ENCODE measurements at regions not wholly inside any gene's neighbourhood (a gene's known extent, or its start where the extent isn't known, plus 50 kb on each side); places are given as distances from the start of the nearest gene placed in this dataset.
A peak's percentile ranks its signal among the peaks of the same experiment; 100 is the strongest.
"Not testable (repeated sequence)": the region's sequence is repeated elsewhere in the genome, so short reads cannot be mapped to it uniquely, and the experiment has no call there.

- ATAC-seq = no peak
Observed at GRCh38 chr13:73833325-73834070, 300.7 kb downstream of the KLF12 start.

- ATAC-seq = no peak
Observed at GRCh38 chr13:73832825-73833224, 301.4 kb downstream of the KLF12 start.

GRCh38 chr13:73832128-73832588 is 302.0 kb downstream of the KLF12 start:
- ATAC-seq = no peak

GRCh38 chr13:73829416-73829815 is 304.8 kb downstream of the KLF12 start:
- ATAC-seq = no peak

- no peak for ATAC-seq
Observed at GRCh38 chr13:73828811-73829210, 305.4 kb downstream of the KLF12 start.

GRCh38 chr13:73827434-73827833 is 306.8 kb downstream of the KLF12 start:
- ATAC-seq = no peak

GRCh38 chr13:73825143-73825542 is 309.1 kb downstream of the KLF12 start:
- ATAC-seq = no peak

GRCh38 chr13:73822668-73823592 is 311.3 kb downstream of the KLF12 start:
- ATAC-seq = no peak

GRCh38 chr13:73820688-73821087 is 313.5 kb downstream of the KLF12 start:
- ATAC-seq = no peak

GRCh38 chr13:73820285-73820684 is 313.9 kb downstream of the KLF12 start:
- ATAC-seq = no peak

- no peak for ATAC-seq
Observed at GRCh38 chr13:73819711-73820110, 314.5 kb downstream of the KLF12 start.

- ATAC-seq = peak; percentile 33
Observed at GRCh38 chr13:73816702-73817101, 317.5 kb downstream of the KLF12 start.

GRCh38 chr13:73815796-73816195 is 318.4 kb downstream of the KLF12 start:
- no peak for ATAC-seq

- no peak for ATAC-seq
Observed at GRCh38 chr13:73810647-73811046, 323.6 kb downstream of the KLF12 start.

- ATAC-seq = no peak
Observed at GRCh38 chr13:73809561-73809960, 324.6 kb downstream of the KLF12 start.

- ATAC-seq = no peak
Observed at GRCh38 chr13:73808318-73808717, 325.9 kb downstream of the KLF12 start.

- ATAC-seq = not testable (repeated sequence)
Observed at GRCh38 chr13:73805326-73805958, 328.8 kb downstream of the KLF12 start.

GRCh38 chr13:73803997-73804396 is 330.2 kb downstream of the KLF12 start:
- ATAC-seq = peak; percentile 35

- no peak for ATAC-seq
Observed at GRCh38 chr13:73800011-73800410, 334.2 kb downstream of the KLF12 start.

- no peak for ATAC-seq
Observed at GRCh38 chr13:73794755-73795154, 339.4 kb downstream of the KLF12 start.

- ATAC-seq = no peak
Observed at GRCh38 chr13:73793361-73793760, 340.8 kb downstream of the KLF12 start.

GRCh38 chr13:73792796-73793195 is 341.4 kb downstream of the KLF12 start:
- no peak for ATAC-seq

Measured in esophagus mucosa (tissue), 1 donor.